ENCODE measurements at regions not wholly inside any gene's neighbourhood (a gene's known extent, or its start where the extent isn't known, plus 50 kb on each side); places are given as distances from the start of the nearest gene placed in this dataset.

DNA sequence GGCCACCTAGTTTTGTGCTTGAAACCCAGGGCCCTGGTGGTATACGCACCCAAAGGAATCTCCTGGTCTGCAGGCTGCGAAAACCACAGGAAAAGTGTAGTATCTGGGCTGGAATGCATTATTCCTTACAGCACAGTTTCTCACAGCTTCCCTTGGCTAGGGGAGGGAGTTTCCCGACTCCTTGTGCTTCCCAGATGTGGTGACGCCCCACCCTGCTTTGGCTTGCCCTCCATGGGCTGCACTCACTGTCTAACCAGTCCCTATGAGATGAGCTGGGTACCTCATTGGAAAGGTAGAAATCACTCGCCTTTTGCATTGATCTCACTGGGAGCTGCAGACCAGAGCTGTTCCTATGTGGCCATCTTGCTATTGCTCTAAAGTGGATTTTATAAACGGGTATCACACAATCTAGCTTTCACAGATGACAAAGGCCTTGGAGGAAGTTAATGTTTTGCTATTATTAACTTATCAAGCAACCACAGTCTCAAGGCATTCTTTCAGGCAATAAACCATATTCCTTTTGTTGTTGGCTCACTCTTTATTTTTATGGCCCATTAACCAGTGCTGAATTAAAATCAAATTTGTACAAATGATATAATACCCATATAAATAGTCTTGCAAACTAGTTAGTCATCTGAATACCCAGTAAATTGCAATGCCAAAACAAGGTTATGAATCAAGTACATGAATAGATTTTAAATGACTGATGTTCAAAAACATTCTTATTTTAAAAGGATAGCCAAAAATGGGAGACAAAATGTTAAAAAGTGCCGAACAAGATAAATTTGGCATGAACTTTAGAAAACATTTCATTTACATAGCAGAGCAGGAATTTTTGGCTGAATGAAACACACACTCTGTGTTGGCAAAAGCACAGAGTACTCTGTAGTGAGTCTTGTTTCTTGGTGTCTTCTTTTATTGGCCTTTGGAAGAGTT, 475.4 kb upstream of the ARGLU1 start:
- Histone ChIP-seq H3K27me3 (ENCODE audit: control insufficient read depth, insufficient read depth, low read length) (no peaks in the 10 kb centered on the region), H3K4me3 (ENCODE audit: low read depth, low read length) (no peak overlapping the region), H3K36me3 (ENCODE audit: control insufficient read depth, insufficient read depth, low read length) (no peaks in the 10 kb centered on the region)
- peak; percentile 68 for DNase-seq (ENCODE audit: low read depth)
- ChIA-PET CTCF (no interaction called here), POLR2A (interaction anchor here (0.7 kb wide), 1 partner anchor 1377 kb away, joined by 16 read pairs; no protein-coding TSS in a partner anchor)
- no peak for TF ChIP-seq CTCF (IDR thresholded peaks at IDR 0.05; ENCODE audit: insufficient read depth, low read depth, low read length)

- Histone ChIP-seq H3K27me3 (ENCODE audit: control insufficient read depth, insufficient read depth, low read length) (no peaks in the 10 kb centered on the region), H3K4me3 (ENCODE audit: low read depth, low read length) (no peak overlapping the region), H3K36me3 (ENCODE audit: control insufficient read depth, insufficient read depth, low read length) (no peaks in the 10 kb centered on the region)
- CTCF ChIA-PET = no interaction called here
- peak; percentile 9 for DNase-seq (ENCODE audit: low read depth)
- TF ChIP-seq CTCF (IDR thresholded peaks at IDR 0.05; ENCODE audit: insufficient read depth, low read depth, low read length) = no peak
- POLR2A ChIA-PET = no interaction called here
Measured at GRCh38 chr13:107035778-107036177, 467.8 kb upstream of the ARGLU1 start.

GRCh38 chr13:107035186-107035585, 467.2 kb upstream of the ARGLU1 start:
- CTCF ChIA-PET = no interaction called here
- H3K4me3 ChIP-seq (ENCODE audit: low read depth, low read length) = no peak overlapping the region
- no peaks in the 10 kb centered on the region for H3K27me3 ChIP-seq (ENCODE audit: control insufficient read depth, insufficient read depth, low read length)

GRCh38 chr13:107034236-107034872, 466.4 kb upstream of the ARGLU1 start:
- no peaks in the 10 kb centered on the region for H3K27me3 ChIP-seq (ENCODE audit: control insufficient read depth, insufficient read depth, low read length)
- ChIA-PET POLR2A (interaction anchor here (0.9 kb wide), 1 partner anchor 9 kb away, joined by 3 read pairs; no protein-coding TSS in a partner anchor), CTCF (interaction anchor here (0.8 kb wide), 1 partner anchor 17 kb away, joined by 3 read pairs; no protein-coding TSS in a partner anchor)
- H3K36me3 ChIP-seq (ENCODE audit: control insufficient read depth, insufficient read depth, low read length) = no peaks in the 10 kb centered on the region
- H3K4me3 ChIP-seq (ENCODE audit: low read depth, low read length) = no peak overlapping the region
- TF ChIP-seq CTCF (IDR thresholded peaks at IDR 0.05; ENCODE audit: insufficient read depth, low read depth, low read length) = no peak
- DNase-seq (ENCODE audit: low read depth) = no peak

More at GRCh38 chr13:107035186-107035585, 467.2 kb upstream of the ARGLU1 start:
- no peaks in the 10 kb centered on the region for H3K36me3 ChIP-seq (ENCODE audit: control insufficient read depth, insufficient read depth, low read length)
- no peak for DNase-seq (ENCODE audit: low read depth)
- TF ChIP-seq CTCF (IDR thresholded peaks at IDR 0.05; ENCODE audit: insufficient read depth, low read depth, low read length) = no peak
- POLR2A ChIA-PET = no interaction called here

DNA sequence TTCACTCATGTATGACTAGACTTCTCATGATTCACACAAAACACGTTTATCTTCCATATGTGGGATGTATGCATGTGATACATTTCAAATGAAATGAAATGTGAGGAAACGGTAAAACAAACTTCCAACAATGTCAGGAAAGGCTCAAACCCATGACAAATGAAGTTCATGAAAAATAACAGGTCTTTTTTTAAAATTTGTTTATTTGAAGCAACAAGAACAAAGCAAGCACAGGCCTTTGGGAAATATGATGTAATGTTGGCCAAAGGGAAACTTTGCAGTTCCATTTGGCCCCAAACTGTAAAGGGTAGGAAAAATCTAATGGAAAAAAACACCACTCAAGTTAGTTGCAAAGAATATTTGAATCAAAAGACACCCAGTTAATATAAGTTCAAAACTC, 463.8 kb upstream of the ARGLU1 start:
- POLR2A ChIA-PET = no interaction called here
- no peak for DNase-seq (ENCODE audit: low read depth)
- TF ChIP-seq CTCF (IDR thresholded peaks at IDR 0.05; ENCODE audit: insufficient read depth, low read depth, low read length) = no peak

More for the DNA sequence above, 463.8 kb upstream of the ARGLU1 start:
- no peaks in the 10 kb centered on the region for H3K27me3 ChIP-seq (ENCODE audit: control insufficient read depth, insufficient read depth, low read length)
- CTCF ChIA-PET = no interaction called here
- H3K36me3 ChIP-seq (ENCODE audit: control insufficient read depth, insufficient read depth, low read length) = no peaks in the 10 kb centered on the region
- H3K4me3 ChIP-seq (ENCODE audit: low read depth, low read length) = no peak overlapping the region

All from BJ (cell line).